A549 (cell line): ENCODE measurements at regions not wholly inside any gene's neighbourhood (a gene's known extent, or its start where the extent isn't known, plus 50 kb on each side); places are given as distances from the start of the nearest gene placed in this dataset.

Source experiments
- ATAC-seq, 2 experiments: fragments of 200-7000 bp in 1 of 2; fragments of >200 bp in 1 of 2; cut with Nextera tagmentation in 1 of 2; cut with Tn5 transposase in 1 of 2; 3 replicates each; pipeline versions ENCODE4 v1.8.0 to v1.9.1; 2018 to 2020; ENCODE audit warnings: mild to moderate bottlenecking in 1 of 2, moderate library complexity in 1 of 2
- CTCF ChIA-PET: fragments of 300-600 bp; sonication (Branson Sonifier 250); formaldehyde crosslinking; extraction: SDS; loops from one replicate; lab custom pipeline; 2021; ENCODE audit warnings: antibody characterized with exemption, inconsistent platforms; lab: Yijun Ruan, JAX
- POLR2A ChIA-PET: fragments of 350-600 bp; formaldehyde crosslinking; extraction: SDS; loops from one replicate; lab custom pipeline; 2021; ENCODE audit warnings: antibody characterized with exemption, inconsistent platforms; lab: Yijun Ruan, JAX
- DNase-seq, 2 experiments: peaks; one replicate each; pipeline versions ENCODE4 v3.0.0 to v3.0.0-alpha.2; 2011 to 2016; ENCODE audit warnings: low read depth in 1 of 2, low spot score in 1 of 2
- FAIRE-seq: peaks from 2 replicates; lab custom pipeline; 2011; peaks lifted over from hg19 to GRCh38; lab: Jason Lieb, UNC
- H3K27ac ChIP-seq, 2 experiments: fragments of >200 bp; sonication (Bioruptor Twin); formaldehyde crosslinking; 3 replicates each; pipeline ENCODE4 v1.5.1; 2016 to 2017
- H3K4me1 ChIP-seq: fragments of >200 bp; sonication (Bioruptor Twin); formaldehyde crosslinking; 3 replicates; pipeline ENCODE4 v1.6.1; 2016
- H3K4me2 ChIP-seq: fragments of >200 bp; sonication (Bioruptor Twin); formaldehyde crosslinking; 3 replicates; pipeline ENCODE4 v1.6.1; 2016
- H3K4me3 ChIP-seq: fragments of >200 bp; sonication (Bioruptor Twin); formaldehyde crosslinking; 3 replicates; pipeline ENCODE4 v1.5.1; 2016
- H3K9me3 ChIP-seq: fragments of >200 bp; sonication (Bioruptor Twin); formaldehyde crosslinking; 3 replicates; pipeline ENCODE4 v1.6.1; 2016
- FOSB ChIP-seq: fragments of 250-450 bp; sonication (Bioruptor Pico); IDR thresholded peaks from 2 replicates; pipeline ENCODE4 v1.5.0; 2020; ENCODE audit warnings: mild to moderate bottlenecking, moderate library complexity
- FOSL2 ChIP-seq, 2 experiments: fragments of 450-650 bp in 1 of 2; fragments of >200 bp in 1 of 2; sonication (Bioruptor Twin) in 1 of 2; formaldehyde crosslinking; IDR thresholded peaks; 2 replicates each; pipeline versions ENCODE4 v1.5.0 to v1.6.1; 2016 to 2020; ENCODE audit warnings: mild to moderate bottlenecking in 1 of 2, moderate library complexity in 1 of 2
- HDAC2 ChIP-seq: fragments of 200-600 bp; sonication (generic); IDR thresholded peaks from 2 replicates; pipeline ENCODE4 v1.6.1; 2016
- HOXB13 ChIP-seq: fragments of 250-450 bp; sonication (Bioruptor Pico); IDR thresholded peaks from 2 replicates; pipeline ENCODE4 v1.5.0; 2020; ENCODE audit warnings: low read depth, mild to moderate bottlenecking, moderate library complexity
- HOXB5 ChIP-seq: fragments of 250-450 bp; sonication (Bioruptor Pico); IDR thresholded peaks from 2 replicates; pipeline ENCODE4 v1.5.0; 2020; ENCODE audit warnings: mild to moderate bottlenecking, moderate library complexity
- JUNB ChIP-seq: fragments of >200 bp; sonication (Bioruptor Twin); formaldehyde crosslinking; IDR thresholded peaks from 2 replicates; pipeline ENCODE4 v1.6.1; 2016
- KDM5A ChIP-seq: fragments of 200-600 bp; sonication (generic); IDR thresholded peaks from 2 replicates; pipeline ENCODE4 v1.6.1; 2016; ENCODE audit warnings: antibody characterized with exemption, mild to moderate bottlenecking
- MAFK ChIP-seq: fragments of 450-650 bp; IDR thresholded peaks from 2 replicates; pipeline ENCODE4 v1.6.1; 2014; ENCODE audit not compliant: partially characterized antibody
- MAZ ChIP-seq: fragments of 150-350 bp; IDR thresholded peaks from 2 replicates; pipeline ENCODE4 v1.6.1; 2014; ENCODE audit warnings: antibody characterized with exemption, low read depth, low read length, borderline replicate concordance
- NFE2L2 ChIP-seq: fragments of 150-350 bp; conservative IDR thresholded peaks from 2 replicates; pipeline ENCODE4 v1.6.1; 2014; ENCODE audit warnings: low read length
- NR3C1 ChIP-seq: fragments of >200 bp; sonication (Bioruptor Twin); formaldehyde crosslinking; IDR thresholded peaks from 3 replicates; pipeline ENCODE4 v1.6.1; 2017
- POLR2AphosphoS2 ChIP-seq: conservative IDR thresholded peaks from 2 replicates; pipeline ENCODE4 v1.6.1; 2012; ENCODE audit warnings: low read length, improper control_type of control experiment, inconsistent platforms
- RAD21 ChIP-seq, 2 experiments: fragments of >200 bp in 1 of 2; sonication (Bioruptor Twin) in 1 of 2; formaldehyde crosslinking in 1 of 2; IDR thresholded peaks in 1 of 2; conservative IDR thresholded peaks in 1 of 2; 2 replicates in 1 of 2; 3 replicates in 1 of 2; pipeline ENCODE4 v1.6.1; 2012 to 2018; ENCODE audit warnings: inconsistent platforms in 1 of 2
- RNF2 ChIP-seq: fragments of 200-600 bp; sonication (generic); IDR thresholded peaks from 2 replicates; pipeline ENCODE4 v1.6.1; 2016; ENCODE audit warnings: low read depth, mild to moderate bottlenecking, antibody characterized with exemption, moderate library complexity, borderline replicate concordance
- TFCP2L1 ChIP-seq: fragments of 250-450 bp; sonication (Bioruptor Pico); IDR thresholded peaks from 2 replicates; pipeline ENCODE4 v1.5.0; 2021; ENCODE audit warnings: mild to moderate bottlenecking
- ZFP36 ChIP-seq: fragments of 450-650 bp; IDR thresholded peaks from 2 replicates; pipeline ENCODE4 v1.6.1; 2014; ENCODE audit warnings: borderline replicate concordance; ENCODE audit not compliant: partially characterized antibody
- ZNF302 ChIP-seq: fragments of 250-450 bp; sonication (Bioruptor Pico); IDR thresholded peaks from 2 replicates; pipeline ENCODE4 v1.9.0; 2021; ENCODE audit warnings: inconsistent platforms, mild to moderate bottlenecking, moderate library complexity
- WGBS: methylation state at CpG from one replicate; pipeline ENCODE4 v1.1.6; 2017; ENCODE audit errors: missing lambda C conversion rate; 5-methylcytosine and 5-hydroxymethylcytosine counted together
- TF ChIP-seq, protein P1 (sequence below): fragments of 250-450 bp; sonication (Bioruptor Pico); IDR thresholded peaks from 2 replicates; pipeline ENCODE4 v1.5.0; 2020; ENCODE audit warnings: low read depth, mild to moderate bottlenecking, moderate library complexity
- TF ChIP-seq, protein P2 (sequence below): fragments of 200-600 bp; sonication (generic); IDR thresholded peaks from 2 replicates; pipeline ENCODE4 v1.6.1; 2016; ENCODE audit warnings: antibody characterized with exemption, mild to moderate bottlenecking, moderate library complexity

DNA sequence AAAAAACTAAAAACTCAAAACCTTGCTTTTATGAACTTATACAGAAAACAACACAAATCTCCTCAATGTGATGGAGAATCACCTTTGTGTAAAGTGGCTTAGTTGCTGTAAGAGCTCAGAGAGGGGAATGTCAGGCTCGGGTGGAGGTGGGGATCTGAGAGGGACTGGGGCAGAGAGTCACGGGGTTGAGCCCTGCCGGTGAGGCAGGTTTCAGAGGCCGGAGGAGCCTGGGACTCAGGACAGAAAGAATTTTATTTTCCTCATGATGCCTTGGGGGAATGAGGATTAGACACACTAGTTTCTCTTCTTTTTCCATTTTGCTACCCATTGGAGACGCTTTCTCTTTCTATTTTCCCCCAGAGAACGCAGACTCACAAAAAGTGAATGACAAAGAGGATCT lies 252.3 kb upstream of the FOXQ1 start:
- ChIA-PET CTCF (no interaction called here), POLR2A (no interaction called here)
- no peak overlapping the region for H3K4me3 ChIP-seq
- no peak overlapping the region for H3K27ac ChIP-seq
- no peaks in the 10 kb centered on the region for H3K4me1 ChIP-seq
- ATAC-seq, result no peak
- DNase-seq, result no peak
- FAIRE-seq, result no peak
- H3K9me3 ChIP-seq, result no peaks in the 10 kb centered on the region
- TF ChIP-seq KDM5A (no peak), MAZ (no peak), MAFK (no peak)
- TF ChIP-seq, protein P1, sequence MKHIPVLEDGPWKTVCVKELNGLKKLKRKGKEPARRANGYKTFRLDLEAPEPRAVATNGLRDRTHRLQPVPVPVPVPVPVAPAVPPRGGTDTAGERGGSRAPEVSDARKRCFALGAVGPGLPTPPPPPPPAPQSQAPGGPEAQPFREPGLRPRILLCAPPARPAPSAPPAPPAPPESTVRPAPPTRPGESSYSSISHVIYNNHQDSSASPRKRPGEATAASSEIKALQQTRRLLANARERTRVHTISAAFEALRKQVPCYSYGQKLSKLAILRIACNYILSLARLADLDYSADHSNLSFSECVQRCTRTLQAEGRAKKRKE (CRISPR knock-in tag), result no peak
- 72% methylated on average over 6 of the region's 6 CpGs for WGBS
- H3K4me2 ChIP-seq, result no peak overlapping the region

DNA sequence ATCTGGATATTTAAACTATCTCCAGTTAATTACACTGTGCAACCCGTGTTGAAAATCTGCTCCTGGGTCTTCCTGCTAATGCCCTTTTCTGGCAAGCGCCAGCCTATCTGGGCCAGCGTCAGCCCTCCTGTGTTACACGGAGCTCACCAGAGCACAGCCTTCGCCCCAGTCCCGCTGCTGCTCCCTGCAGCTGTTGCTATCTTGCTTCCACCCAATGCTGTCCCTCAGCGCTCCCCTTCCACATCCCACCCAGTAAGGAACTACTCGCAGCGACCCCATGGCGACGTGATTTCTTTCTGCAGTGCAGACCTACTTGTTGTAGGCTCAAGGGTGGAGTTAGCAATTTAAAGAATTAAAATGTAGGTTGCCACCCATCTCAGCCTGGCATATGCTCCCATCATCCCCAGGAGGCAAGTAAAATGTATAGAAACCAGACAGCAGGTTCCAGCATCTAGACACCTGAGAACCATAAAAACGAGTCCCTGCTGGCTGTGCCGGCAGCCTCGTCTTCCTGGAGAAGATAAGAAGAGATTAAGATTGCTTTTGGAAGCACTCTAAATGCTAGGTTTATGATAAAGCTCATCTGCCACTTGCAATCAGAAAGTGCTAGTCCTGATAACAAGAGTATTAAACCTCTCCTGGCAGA lies 254.3 kb upstream of the FOXQ1 start:
- POLR2A ChIA-PET, result no interaction called here
- H3K4me3 ChIP-seq, result no peak overlapping the region
- WGBS, result 74% methylated on average over 14 of the region's 14 CpGs

DNA sequence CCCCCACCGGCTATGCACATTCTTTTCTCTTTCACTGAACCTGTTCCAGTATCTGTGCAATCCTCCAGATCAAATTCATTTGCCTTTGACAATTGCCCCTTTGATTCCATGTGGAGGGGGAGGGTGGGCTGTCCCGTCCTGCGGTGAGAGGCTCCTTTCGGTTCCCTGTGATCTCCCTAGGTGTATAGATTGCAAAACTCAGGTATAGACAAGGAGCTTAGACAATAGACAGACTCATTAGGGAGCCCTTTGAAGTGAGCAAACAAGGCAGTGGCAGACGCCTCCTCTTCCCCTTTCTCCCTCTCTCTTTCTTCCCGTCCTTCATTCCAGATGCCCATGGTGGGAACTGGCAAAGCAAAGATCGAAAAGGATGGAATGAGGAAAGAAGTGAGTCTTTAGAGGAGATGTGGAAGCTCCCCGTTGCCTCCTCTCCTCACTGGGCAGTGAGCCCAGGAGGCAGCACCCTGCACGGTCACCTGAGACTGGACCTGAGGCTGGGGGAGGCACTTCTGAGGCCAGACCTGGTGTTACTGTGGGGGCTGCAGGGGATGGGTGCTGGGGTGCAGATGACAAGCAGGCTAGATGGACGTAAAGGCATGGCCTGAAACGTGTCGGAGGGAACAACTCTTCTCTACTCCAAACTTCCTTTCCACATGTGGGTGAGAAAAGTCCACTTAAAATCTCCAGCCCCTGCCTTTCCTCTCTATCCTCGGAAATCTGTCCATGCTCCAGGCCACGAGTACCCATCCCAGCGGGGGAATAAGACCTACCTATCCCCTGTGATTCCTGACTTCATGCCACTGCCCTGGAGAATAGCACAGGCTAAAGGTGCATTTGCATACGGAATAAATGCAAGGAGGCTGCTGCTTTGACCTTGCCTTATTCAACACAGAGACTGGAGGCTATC lies 256.6 kb upstream of the FOXQ1 start:
- WGBS, result 39% methylated on average over 16 of the region's 16 CpGs
- H3K27ac ChIP-seq, result no peak overlapping the region
- POLR2A ChIA-PET, result no interaction called here
- no peak for DNase-seq
- H3K4me2 ChIP-seq, result no peak overlapping the region
- TF ChIP-seq FOSB (CRISPR knock-in tag) (no peak), MAZ (no peak), NFE2L2 (no peak), POLR2AphosphoS2 (no peak), HOXB13 (CRISPR knock-in tag) (no peak), RNF2 (no peak), TFCP2L1 (CRISPR knock-in tag) (no peak), ZNF302 (CRISPR knock-in tag) (no peak), FOSL2 (IDR thresholded peaks at IDR 0.05) (no peak), FOSL2 (CRISPR knock-in tag; IDR thresholded peaks at IDR 0.05) (no peak)
- TF ChIP-seq, all 56 proteins: peak for 0
- no peak overlapping the region for H3K4me3 ChIP-seq
- no peaks in the 10 kb centered on the region for H3K4me1 ChIP-seq
- H3K9me3 ChIP-seq, result no peaks in the 10 kb centered on the region
- CTCF ChIA-PET, result no interaction called here
- FAIRE-seq (no peak), ATAC-seq (no peak)

More for the DNA sequence above, 254.3 kb upstream of the FOXQ1 start:
- FAIRE-seq (no peak), DNase-seq (no peak), ATAC-seq (no peak)
- TF ChIP-seq HOXB5 (CRISPR knock-in tag) (no peak), ZFP36 (no peak), HDAC2 (no peak), ZNF302 (CRISPR knock-in tag) (no peak), FOSB (CRISPR knock-in tag) (no peak), RAD21 (conservative IDR thresholded peaks at IDR 0.05 in 1 of 2, IDR thresholded peaks at IDR 0.05 in 1 of 2) (no peak), JUNB (no peak), NR3C1 (no peak)
- TF ChIP-seq, protein P2, sequence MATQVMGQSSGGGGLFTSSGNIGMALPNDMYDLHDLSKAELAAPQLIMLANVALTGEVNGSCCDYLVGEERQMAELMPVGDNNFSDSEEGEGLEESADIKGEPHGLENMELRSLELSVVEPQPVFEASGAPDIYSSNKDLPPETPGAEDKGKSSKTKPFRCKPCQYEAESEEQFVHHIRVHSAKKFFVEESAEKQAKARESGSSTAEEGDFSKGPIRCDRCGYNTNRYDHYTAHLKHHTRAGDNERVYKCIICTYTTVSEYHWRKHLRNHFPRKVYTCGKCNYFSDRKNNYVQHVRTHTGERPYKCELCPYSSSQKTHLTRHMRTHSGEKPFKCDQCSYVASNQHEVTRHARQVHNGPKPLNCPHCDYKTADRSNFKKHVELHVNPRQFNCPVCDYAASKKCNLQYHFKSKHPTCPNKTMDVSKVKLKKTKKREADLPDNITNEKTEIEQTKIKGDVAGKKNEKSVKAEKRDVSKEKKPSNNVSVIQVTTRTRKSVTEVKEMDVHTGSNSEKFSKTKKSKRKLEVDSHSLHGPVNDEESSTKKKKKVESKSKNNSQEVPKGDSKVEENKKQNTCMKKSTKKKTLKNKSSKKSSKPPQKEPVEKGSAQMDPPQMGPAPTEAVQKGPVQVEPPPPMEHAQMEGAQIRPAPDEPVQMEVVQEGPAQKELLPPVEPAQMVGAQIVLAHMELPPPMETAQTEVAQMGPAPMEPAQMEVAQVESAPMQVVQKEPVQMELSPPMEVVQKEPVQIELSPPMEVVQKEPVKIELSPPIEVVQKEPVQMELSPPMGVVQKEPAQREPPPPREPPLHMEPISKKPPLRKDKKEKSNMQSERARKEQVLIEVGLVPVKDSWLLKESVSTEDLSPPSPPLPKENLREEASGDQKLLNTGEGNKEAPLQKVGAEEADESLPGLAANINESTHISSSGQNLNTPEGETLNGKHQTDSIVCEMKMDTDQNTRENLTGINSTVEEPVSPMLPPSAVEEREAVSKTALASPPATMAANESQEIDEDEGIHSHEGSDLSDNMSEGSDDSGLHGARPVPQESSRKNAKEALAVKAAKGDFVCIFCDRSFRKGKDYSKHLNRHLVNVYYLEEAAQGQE, result no peak
- CTCF ChIA-PET, result interaction anchor here (1.1 kb wide), 1 partner anchor 17 kb away, joined by 4 read pairs; no protein-coding TSS in a partner anchor
- no peaks in the 10 kb centered on the region for H3K4me1 ChIP-seq
- H3K4me2 ChIP-seq, result no peak overlapping the region
- no peaks in the 10 kb centered on the region for H3K9me3 ChIP-seq
- no peak overlapping the region for H3K27ac ChIP-seq
